ENCODE measurements at regions not wholly inside any gene's neighbourhood (a gene's known extent, or its start where the extent isn't known, plus 50 kb on each side); places are given as distances from the start of the nearest gene placed in this dataset.

DNA sequence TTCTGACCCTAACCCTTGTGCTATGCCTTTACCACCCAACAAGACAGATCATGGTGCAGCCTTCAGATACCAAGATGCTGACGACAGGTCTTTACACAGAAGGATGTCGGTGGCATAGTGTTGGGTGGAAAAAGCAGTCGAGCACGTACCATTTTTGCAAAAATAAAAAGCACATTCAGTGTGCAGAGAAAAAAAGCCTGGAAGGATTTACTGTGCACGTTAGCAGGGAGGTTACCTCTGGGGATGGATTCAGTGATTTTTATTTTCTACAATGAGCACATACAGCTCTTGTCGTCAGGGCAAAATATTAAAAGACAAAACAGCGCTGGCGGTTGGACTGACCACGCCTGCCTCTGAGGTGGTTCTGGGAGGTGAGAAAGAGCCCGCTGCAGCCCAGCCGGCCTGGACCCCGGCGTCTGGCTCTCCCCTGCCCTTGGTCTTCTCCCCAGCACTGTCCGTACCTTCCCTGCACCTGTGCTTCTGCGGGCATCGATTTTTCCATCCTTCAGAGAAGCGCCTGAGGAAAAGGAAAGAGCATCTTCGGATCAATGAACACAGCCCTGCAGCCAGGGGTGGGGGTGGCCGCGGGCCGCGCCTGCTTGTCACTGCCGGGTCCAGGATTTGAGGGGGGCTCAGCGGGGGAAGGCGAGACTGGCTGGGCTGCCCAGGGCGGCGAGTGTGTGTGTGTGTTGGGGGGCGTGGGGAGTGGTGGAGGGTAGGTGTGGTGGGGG, 200.0 kb upstream of the IER5L start:
- DNase-seq: no peak

DNA sequence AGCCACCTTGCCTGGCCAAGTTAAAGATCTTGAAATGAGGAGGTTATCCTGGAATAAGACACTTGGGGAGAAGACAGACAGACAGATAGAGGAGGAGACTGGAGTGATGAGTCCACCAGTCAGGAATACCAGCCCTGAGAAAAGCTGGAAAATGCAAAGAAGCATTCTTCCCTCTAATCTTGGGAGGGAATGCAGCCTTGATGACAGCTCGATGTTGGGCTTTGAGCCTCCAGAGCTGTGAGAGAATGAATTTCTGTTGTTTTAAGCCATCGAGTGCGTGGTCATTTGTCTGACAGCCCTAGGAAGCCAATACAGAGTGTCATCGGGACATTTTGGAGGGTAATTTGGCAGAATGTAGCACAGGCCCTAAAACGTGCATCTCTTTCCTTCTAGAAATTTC, 199.1 kb upstream of the IER5L start:
- DNase-seq: no peak

DNA sequence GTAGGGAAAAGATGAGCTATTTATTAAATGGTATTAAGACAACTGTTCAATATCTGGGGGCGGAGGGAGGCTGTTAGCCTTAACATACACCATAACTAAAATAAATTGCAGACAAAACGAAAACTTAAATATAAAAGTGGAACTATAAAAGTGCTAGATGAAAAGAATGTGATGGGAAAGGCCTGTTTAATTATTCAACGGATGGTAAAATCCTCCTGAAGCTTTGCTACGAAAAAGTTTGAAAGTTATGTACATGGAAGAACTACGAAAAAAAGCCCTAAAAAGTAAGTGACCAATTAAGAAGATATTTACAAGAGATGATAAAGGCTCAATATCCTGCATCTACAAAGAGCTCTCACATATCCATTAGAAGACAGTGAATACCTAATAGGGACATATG, 197.8 kb upstream of the IER5L start:
- no peak for DNase-seq

DNA sequence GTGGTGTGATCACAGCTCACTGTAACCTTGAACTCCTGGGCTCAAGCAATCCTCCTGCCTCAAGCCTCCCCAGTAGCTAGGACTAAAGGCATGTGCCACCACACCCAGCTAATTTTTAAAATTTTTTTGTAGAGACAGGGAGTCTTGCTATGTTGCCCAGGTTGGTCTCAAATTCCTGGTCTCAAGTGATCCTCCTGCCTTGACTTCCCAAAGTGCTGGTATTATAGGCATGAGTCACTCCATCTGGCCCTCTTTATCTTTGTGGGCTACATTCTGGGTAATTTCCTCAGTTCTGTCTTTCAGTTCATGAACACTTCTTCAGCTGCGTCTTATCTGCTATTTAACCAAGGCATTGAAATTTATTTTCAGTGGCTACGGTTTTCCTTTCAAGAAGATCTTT, 196.6 kb upstream of the IER5L start:
- DNase-seq: no peak

DNA sequence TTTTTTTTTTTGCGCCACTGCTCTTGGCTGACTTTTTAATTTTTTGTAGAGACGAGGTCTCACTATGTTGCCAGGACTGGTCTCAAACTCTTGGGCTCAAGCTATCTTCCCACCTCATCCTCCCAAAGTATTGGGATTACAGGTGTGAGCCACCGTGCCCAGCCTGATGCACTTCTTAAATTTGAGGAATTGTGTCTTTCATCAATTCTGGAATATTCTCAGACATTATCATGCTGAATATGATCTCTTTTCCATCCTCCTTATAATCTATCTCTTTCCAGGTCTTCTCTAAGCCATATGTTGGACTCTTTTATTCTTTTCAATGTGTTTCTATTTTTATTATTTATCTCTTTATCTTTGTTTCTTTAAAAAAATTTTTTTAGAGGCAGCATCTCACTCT, 196.2 kb upstream of the IER5L start:
- DNase-seq: no peak

DNA sequence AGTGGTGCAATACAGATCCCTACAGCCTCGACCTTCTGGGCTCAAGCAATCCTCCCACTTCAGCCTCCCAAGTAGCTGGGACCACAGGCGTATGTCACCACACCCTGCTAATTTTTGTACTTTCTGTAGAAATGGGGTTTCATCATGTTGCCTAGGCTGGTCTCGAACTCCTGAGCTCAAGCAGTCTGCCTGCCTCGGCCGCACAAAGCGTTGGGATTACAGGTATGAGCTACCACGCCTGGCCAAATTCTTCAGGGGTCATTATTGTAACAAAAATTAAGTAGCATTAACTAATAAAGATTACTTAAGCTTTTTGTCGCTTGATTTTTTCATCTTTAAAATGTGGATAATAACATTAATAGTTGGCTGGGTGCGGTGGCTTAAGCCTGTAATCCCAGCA, 195.3 kb upstream of the IER5L start:
- no peak for DNase-seq

DNA sequence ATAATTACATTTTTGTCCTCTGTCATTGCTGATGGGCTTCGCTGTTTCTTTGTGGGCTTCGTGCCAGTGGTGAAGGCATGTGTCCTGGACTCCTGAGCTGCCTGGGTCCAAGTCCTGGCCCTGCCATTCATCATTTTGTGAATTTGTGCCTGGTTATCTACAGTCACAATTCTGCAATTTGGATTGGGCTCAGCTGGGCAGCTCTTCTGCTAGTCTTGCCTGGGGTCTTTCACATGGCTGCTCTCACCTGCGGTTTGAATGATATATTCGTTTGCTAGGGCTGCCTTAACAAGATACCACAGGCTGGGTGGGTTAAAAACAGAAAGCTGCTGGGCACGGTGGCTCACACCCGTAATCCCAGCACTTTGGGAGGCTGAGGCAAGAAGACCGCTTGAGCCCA, 192.7 kb upstream of the IER5L start:
- DNase-seq: no peak

DNA sequence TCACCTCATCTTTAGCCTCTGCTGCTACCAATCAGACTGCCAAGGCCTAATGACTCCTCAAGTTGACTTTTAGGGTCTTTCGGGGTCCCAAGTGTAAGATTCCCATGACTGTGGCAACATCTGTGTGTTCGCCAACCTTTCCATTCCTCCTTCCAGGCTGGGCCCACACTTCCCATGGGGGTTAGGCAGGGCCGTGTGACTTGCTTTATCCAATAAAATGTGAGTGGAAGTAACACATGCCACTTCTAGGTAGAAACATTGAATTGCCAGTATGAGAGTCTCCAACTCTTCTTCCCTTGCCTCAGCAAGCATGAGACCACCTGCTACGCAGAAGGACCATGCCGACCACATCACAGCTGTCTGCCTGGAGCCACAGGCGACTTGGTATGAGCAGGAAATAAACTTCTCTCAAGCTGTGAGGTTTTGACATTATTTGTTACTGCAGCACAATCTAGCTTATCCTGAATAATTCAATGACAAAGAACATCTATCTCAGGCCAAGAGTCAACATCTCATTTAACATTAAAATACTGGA, 190.4 kb upstream of the IER5L start:
- no peak for DNase-seq

DNA sequence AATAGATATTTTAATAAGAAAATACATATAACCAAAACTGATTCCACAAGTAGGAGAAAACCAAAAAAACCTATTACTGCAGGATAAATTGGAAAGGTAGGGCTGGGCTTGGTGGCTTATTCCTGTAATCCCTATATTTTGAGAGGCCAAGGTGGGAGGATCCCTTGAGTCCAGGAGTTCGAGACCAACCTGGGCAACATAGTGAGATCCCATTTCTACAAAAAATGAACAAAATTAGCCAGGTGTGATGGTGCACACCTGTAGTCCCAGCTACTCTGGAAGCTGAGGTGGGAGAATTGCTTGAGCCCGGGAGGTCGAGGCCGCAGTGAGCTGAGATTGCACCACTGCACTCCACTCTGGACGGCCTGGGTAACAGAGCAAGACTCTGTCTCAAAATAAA, 189.2 kb upstream of the IER5L start:
- DNase-seq: no peak

DNA sequence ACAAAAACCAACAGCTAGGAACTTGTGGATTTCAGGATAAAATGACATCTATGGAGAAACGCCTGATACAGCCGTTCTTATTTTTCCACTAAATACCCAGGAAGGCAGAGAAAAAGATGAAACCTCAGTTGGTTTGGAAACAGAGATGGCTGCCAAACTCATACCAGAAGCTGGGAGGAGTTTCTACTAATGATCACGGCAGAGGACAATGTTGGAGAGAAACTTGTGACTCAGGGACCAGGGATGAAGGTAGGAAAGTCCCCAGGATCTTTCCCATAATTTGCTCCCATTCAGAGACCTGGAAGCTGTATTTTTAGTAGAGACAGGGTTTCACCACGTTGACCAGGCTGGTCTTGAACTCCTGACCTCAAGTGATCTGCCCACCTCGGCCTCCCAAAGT, 187.1 kb upstream of the IER5L start:
- no peak for DNase-seq

DNA sequence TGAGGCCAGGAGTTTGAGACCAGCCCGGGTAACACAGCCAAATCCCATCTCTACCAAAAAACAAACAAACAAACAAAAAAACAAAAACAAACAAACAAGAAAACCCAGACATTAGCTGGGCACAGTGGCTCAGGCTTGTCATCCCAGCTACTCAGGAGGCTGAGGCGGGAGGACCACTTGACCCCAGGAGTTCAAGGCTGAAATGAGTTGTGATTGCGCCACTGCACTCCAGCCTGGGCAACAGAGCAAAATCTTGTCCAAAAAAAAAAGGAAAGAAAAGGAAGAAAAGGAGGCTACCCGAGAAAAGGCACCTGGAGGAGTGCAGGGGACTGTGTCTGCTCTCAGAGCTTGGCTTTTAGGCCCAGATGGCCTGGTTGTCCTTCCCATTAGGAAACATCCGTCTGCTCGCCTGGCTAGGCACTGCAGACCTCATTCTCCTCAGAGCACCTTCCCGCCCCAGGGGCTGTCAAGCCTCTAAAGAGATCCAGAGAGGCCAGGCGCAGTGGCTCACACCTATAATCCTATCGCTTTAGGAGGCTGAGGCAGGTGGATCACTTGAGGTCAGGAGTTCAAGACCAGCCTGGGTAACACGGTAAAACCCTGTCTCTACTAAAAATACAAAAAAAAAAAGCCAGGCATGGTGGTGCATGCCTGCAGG, 185.3 kb upstream of the IER5L start:
- no peak for DNase-seq

DNA sequence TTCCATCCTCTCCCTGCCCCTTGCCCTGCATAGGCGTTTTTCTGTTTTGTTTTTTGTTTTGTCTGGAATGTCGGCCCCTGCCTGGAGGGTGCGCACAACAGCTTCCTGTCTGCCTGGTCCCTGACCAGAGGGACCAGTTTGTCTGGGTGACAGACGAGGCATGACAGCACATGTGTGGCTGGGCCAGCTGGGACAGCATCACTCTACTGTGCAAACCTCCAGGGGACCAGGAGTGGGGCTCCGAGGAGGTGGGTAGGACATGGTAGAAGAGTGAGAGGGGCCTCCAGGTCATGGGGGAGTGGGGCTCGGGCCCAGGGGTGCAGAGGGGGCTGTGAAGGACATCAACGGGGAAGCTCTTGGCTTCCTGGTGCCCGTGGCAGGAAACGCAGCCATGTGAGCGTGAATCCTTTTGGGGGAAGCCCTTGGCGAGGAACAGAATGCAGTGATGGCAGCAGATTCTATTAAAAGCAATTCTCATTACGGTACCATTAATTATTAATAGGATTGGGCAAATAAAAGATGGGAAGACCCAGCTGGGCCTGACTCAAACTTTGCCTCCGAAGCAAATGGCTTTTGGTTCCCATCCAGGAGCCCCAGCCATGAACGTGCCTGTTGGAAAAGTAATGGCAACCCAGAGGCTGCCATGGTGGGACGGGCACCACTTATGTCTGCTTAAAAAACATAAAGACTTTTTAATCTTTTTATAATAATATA, 184.4 kb upstream of the IER5L start:
- DNase-seq: no peak

DNA sequence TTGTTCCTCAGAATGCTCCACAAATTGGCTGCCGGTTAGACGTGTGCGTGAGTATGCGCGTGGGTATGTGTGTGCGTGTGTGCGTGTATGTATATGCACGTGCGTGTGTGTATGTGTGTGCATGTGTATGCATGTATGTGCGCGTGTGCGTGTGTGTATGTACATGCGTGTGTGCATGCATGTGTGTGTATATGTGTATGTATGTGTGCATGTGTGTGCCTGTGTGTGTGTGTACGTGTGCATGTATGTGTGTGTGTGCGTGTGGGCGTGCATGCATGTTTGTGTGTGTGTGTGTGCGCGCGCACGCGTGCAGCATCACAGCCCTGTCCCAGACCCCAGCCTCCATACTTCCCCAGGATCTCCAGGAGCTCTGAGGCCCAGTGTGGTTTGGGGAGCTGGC, 183.1 kb upstream of the IER5L start:
- DNase-seq: no peak

DNA sequence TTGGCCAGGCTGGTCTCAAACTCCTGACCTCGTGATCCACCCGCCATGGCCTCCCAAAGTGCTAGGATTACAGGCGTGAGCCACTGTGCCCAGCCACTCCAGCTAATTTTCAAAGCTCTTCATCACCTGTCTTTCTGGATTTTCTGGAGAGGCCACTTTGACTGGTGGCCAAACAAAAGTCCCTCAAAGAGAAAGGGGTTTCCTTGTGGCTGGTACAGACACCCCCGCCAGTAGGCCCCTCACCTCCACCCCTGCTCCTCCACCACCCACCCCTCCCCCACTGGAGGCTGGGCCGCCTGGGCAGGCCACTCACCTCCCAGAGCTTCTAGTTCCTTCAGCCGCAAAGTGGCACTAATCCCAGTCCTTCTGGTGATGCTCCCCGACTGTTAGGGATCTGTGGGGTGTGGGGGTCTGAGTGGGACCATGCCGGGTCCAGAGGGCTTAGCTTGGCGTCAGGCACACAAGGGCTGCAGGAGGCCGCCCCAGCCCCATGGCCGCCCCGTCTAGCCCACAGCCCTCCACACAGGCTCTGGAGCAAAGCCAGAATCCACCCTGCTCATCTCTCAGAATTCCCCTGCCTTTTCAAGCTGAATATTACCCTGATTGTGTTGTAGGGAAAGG, 182.0 kb upstream of the IER5L start:
- DNase-seq: no peak

DNA sequence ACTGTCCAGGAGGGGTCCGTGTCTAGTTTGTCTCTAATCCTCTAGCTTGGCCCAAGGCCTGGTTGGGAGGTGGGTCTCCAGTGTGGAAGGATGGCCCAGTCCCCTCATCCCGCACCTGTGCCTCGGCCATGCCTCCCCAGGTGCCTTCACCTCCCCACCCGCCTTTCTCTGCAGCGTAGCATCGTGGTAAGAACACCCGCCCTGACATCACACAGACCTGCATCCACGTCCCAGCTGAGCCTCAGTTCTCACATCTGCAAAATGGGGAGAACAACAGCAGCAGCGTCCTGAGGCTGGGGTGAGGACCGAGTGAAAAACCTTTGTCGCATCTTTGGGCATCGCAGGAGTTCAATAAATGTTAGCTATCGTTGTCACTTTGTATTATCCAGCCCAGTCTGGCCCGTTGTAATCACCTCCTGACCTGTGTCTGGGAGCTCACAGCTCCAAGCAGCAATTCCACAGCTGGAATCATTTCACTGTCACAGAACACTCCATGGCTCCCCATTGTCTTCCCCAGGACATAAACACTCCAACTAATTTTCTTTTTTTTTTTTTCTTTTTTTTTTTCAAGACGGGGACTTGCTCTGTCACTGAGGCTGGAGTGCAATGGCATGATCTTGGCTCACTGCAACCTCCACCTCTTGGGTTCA, 181.2 kb upstream of the IER5L start:
- no peak for DNase-seq

DNA sequence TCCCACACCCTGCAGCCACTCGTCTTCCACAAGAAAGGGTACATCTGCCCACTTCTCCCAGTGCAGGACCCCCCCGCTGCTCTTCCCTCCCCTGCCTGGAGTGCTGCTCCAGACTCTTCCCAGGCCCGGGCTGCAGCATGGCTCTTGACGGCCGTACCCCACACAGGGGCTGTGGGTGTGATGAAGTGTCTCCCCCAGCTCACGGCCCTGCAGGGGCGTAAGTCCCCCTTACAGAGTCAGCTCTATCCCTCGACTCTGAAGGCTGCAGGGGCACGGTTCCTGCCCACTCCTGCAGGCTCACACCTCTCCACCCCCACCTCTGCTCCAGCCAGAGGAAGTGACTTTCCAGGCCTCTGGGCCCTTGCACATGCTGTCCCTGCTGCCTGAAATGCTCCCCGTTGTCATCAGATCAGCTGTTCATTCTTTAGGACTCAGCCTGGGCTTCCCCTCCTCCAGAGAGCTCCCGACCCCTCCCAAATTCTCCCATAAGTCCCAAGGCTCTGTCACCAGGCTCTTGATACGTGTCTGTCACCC, 180.6 kb upstream of the IER5L start:
- no peak for DNase-seq

DNA sequence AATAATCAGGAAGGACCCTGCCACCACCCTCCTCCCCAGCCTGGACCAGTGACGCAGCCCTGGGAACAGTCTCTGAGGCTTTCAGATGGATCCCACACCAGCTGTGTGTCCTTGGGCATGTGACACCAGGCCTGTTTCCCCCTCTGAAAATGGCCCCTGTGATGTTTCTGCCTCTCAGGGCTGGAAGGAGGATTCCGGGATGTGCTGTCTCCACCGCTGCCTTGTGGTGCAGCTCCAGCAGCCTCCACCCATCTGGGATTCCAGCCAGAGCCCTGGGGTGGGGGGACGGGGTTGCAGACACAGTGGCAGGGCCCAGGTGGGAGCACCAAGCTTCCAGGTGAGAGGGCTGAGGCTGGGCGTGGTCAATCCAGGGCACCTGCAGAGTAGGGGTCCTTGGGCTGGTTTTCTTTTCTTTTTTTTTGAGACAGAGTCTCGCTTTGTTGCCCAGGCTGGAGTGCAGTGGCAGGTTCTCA, 179.7 kb upstream of the IER5L start:
- no peak for DNase-seq

DNA sequence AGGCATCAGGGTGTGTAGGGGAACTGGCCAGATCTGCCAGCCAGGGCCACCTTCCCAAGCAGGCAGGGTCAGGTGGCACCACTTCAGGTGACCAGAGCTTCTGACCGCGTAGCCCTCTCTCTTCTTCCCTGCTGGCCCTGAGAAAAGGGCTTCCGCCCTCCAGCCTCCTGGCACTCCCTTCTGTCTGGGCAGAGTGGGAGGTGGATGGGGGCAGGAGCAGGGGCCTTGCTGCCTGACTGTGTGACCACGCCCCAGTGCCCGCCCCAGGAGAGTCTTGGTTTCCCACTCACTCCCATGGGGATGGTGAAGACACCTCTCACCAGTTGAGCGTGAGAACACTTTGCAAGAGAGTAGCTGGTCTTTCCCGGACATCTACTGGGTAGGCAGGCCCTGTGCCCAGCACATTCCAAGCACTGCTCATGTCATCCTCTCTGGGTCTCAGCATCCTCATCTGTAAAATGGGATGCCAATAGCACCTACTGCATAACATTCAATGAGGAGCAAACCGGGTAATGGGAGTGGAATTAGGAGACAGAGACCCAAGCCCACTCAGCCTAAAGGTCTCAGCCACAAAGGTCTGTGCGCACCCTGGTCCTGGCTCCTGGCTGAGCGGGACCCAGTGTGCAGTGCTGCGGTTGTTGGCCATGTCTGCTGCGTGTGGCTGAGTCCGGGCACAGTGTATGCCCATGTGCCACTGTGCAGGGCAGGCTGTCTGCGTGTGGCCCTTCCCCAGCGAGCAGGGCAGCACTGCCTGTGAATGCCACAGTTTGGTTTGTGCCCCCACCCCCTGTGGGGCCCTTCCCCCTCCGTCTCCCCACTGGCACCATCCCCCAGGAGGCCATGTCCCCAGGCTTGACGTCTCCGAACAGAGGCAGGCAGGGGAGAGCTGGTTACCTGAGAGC, 179.1 kb upstream of the IER5L start:
- DNase-seq: no peak

DNA sequence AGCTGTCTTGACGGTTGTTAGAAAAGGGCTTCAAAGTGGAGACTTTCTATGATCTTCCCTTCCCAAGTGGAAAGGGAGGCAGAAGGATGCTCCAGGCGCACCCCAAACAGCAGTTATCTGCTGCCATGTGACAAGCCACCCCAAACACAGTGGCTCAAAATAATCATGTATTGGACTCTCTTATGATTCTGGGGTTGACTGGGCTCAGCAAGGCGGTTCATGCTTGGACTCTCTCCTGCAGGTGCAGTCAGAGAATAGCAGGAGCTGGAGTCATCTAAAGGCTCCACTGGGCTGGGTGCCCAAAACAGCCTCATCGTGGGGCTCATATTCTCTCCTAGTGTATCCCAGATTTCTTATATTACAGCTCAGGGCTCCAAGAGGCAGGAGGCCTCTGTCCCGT, 177.6 kb upstream of the IER5L start:
- no peak for DNase-seq

DNA sequence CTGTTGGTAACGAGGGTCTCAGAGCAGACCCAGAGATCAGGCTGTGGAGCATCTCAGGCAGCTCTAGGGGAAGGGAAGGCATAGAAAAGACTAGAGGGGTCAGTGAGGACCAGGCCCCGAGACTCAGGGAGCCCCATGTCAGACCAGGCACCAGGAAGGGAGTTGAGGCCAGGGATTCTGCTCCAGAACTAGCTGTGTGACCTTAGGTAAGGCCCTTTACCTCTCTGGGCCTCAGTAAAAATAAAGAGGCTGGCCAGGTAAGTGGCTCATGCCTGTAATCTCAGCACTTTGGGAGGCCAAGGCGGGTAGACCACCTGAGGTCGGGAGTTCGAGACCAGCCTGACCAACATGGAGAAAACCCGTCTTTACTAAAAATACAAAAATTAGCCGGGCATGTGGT, 176.4 kb upstream of the IER5L start:
- DNase-seq: no peak

DNA sequence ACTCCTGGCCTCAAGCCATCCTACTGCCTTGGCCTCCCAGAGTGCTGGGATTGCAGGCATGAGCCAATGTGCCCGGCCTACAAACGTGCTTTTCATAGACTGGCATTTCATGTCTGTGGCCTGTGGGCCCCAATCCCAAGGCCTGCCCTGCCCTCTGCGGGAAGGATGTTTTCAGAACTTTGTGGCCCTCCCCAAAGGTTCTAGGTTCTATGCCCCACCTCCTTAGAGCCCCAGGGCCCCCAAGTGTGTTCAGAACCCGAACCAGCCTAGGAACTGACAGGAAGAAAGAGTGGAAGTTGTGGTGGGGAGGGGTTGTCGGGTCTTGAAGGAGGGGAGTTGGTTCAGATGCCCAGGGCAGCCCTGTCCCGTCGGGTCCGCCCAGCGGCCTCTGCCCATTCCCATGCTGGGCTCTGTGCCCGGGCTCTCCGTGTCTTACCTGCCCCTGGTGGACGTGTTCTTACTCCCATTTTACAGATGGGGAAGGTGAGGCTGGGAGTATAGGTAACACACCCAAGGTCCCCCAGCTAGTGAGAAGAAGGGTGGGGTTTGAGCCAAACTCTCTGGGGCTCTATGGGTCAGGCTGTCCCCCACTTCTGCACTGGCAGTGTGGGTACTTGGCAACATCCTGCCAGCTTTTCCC, 175.8 kb upstream of the IER5L start:
- DNase-seq: no peak

Measured in midbrain (tissue), 1 donor.